Neutrophil (primary cell): ENCODE measurements at regions not wholly inside any gene's neighbourhood (a gene's known extent, or its start where the extent isn't known, plus 50 kb on each side); places are given as distances from the start of the nearest gene placed in this dataset.

ENCODE experiments used
- H3K27ac ChIP-seq: fragments of 200-600 bp; sonication (generic); 2 replicates; pipeline ENCODE4 v1.5.1; 2016; ENCODE audit warnings: mild to moderate bottlenecking, moderate library complexity
- H3K27me3 ChIP-seq: fragments of 200-600 bp; sonication (generic); 2 replicates; pipeline ENCODE4 v1.6.0; 2016; ENCODE audit warnings: mild to moderate bottlenecking
- H3K36me3 ChIP-seq: fragments of 200-600 bp; sonication (generic); 2 replicates; pipeline ENCODE4 v1.5.1; 2017
- H3K4me1 ChIP-seq, 2 experiments: fragments of 200-600 bp in 1 of 2; sonication (generic) in 1 of 2; 1 replicate in 1 of 2; 2 replicates in 1 of 2; pipeline versions ENCODE4 v1.5.1 to v1.6.1; 2013 to 2016; ENCODE audit warnings: low read depth in 1 of 2, low read length in 1 of 2, mild to moderate bottlenecking in 1 of 2, moderate library complexity in 1 of 2; ENCODE audit not compliant: control insufficient read depth in 1 of 2, insufficient read depth in 1 of 2
- H3K4me3 ChIP-seq, 2 experiments: fragments of 200-600 bp in 1 of 2; sonication (generic) in 1 of 2; 1 replicate in 1 of 2; 2 replicates in 1 of 2; pipeline ENCODE4 v1.5.1; 2013 to 2016; ENCODE audit warnings: low read depth in 1 of 2, low read length in 1 of 2, mild to moderate bottlenecking in 1 of 2, moderate library complexity in 1 of 2
- H3K9me3 ChIP-seq: fragments of 200-600 bp; sonication (generic); 2 replicates; pipeline ENCODE4 v1.5.1; 2016
- CTCF ChIP-seq: fragments of 200-600 bp; sonication (generic); IDR thresholded peaks from 2 replicates; pipeline ENCODE4 v1.5.1; 2016; ENCODE audit warnings: antibody characterized with exemption

- no peak for TF ChIP-seq CTCF
- no peak overlapping the region for H3K27ac ChIP-seq
- no peaks in the 10 kb centered on the region for H3K36me3 ChIP-seq
- no peaks in the 10 kb centered on the region for H3K9me3 ChIP-seq
- H3K4me3 ChIP-seq: no peak overlapping the region
- H3K4me1 ChIP-seq: no peaks in the 10 kb centered on the region
- H3K27me3 ChIP-seq: no peaks in the 10 kb centered on the region
Measured at GRCh38 chr19:30880551-30880950, 468.7 kb downstream of the TSHZ3 start.

- H3K36me3 ChIP-seq: no peaks in the 10 kb centered on the region
- no peak overlapping the region for H3K4me3 ChIP-seq
- no peaks in the 10 kb centered on the region for H3K27me3 ChIP-seq
- H3K9me3 ChIP-seq: no peaks in the 10 kb centered on the region
- no peak for TF ChIP-seq CTCF
- H3K4me1 ChIP-seq: no peaks in the 10 kb centered on the region
- no peak overlapping the region for H3K27ac ChIP-seq
Measured at GRCh38 chr19:30880151-30880550, 469.1 kb downstream of the TSHZ3 start.

GRCh38 chr19:30879736-30880135 lies 469.5 kb downstream of the TSHZ3 start:
- no peak overlapping the region for H3K27ac ChIP-seq

GRCh38 chr19:30879225-30879624 lies 470.0 kb downstream of the TSHZ3 start:
- no peaks in the 10 kb centered on the region for H3K27me3 ChIP-seq
- H3K36me3 ChIP-seq: no peaks in the 10 kb centered on the region
- no peak overlapping the region for H3K4me3 ChIP-seq
- no peaks in the 10 kb centered on the region for H3K4me1 ChIP-seq
- no peak for TF ChIP-seq CTCF
- H3K27ac ChIP-seq: no peak overlapping the region
- H3K9me3 ChIP-seq: no peaks in the 10 kb centered on the region

More at GRCh38 chr19:30879736-30880135, 469.5 kb downstream of the TSHZ3 start:
- H3K4me3 ChIP-seq: no peak overlapping the region
- no peaks in the 10 kb centered on the region for H3K4me1 ChIP-seq
- H3K36me3 ChIP-seq: no peaks in the 10 kb centered on the region
- no peaks in the 10 kb centered on the region for H3K27me3 ChIP-seq
- no peaks in the 10 kb centered on the region for H3K9me3 ChIP-seq
- TF ChIP-seq CTCF: no peak

- H3K4me3 ChIP-seq: no peak overlapping the region
- H3K27me3 ChIP-seq: no peaks in the 10 kb centered on the region
- H3K27ac ChIP-seq: no peak overlapping the region
- TF ChIP-seq CTCF: no peak
- no peaks in the 10 kb centered on the region for H3K4me1 ChIP-seq
- no peaks in the 10 kb centered on the region for H3K9me3 ChIP-seq
- no peaks in the 10 kb centered on the region for H3K36me3 ChIP-seq
Measured at GRCh38 chr19:30878495-30878894, 470.7 kb downstream of the TSHZ3 start.

- Histone ChIP-seq H3K36me3 (no peaks in the 10 kb centered on the region), H3K4me1 (no peaks in the 10 kb centered on the region), H3K27ac (no peak overlapping the region), H3K4me3 (no peak overlapping the region), H3K27me3 (no peaks in the 10 kb centered on the region), H3K9me3 (no peaks in the 10 kb centered on the region)
- TF ChIP-seq CTCF: no peak
Measured at GRCh38 chr19:30877661-30878113, 471.5 kb downstream of the TSHZ3 start.
